ENCODE measurements at regions not wholly inside any gene's neighbourhood (a gene's known extent, or its start where the extent isn't known, plus 50 kb on each side); places are given as distances from the start of the nearest gene placed in this dataset.
"Not testable (repeated sequence)": the region's sequence is repeated elsewhere in the genome, so short reads cannot be mapped to it uniquely, and the experiment has no call there.

- TF ChIP-seq, protein P1, sequence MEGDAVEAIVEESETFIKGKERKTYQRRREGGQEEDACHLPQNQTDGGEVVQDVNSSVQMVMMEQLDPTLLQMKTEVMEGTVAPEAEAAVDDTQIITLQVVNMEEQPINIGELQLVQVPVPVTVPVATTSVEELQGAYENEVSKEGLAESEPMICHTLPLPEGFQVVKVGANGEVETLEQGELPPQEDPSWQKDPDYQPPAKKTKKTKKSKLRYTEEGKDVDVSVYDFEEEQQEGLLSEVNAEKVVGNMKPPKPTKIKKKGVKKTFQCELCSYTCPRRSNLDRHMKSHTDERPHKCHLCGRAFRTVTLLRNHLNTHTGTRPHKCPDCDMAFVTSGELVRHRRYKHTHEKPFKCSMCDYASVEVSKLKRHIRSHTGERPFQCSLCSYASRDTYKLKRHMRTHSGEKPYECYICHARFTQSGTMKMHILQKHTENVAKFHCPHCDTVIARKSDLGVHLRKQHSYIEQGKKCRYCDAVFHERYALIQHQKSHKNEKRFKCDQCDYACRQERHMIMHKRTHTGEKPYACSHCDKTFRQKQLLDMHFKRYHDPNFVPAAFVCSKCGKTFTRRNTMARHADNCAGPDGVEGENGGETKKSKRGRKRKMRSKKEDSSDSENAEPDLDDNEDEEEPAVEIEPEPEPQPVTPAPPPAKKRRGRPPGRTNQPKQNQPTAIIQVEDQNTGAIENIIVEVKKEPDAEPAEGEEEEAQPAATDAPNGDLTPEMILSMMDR (IDR thresholded peaks at IDR 0.05) = not testable (repeated sequence)
- TF ChIP-seq POLR2A (IDR thresholded peaks at IDR 0.05) = not testable (repeated sequence)
These were observed 162.2 kb upstream of the MAGEB16 start for GRCh38 chrX:35635971-35636370.

Data from adrenal gland (tissue), 5 donors.